Liver (tissue), 3 donors: ENCODE measurements at regions not wholly inside any gene's neighbourhood (a gene's known extent, or its start where the extent isn't known, plus 50 kb on each side); places are given as distances from the start of the nearest gene placed in this dataset.

ENCODE experiments used
- FOXA1 ChIP-seq: IDR thresholded peaks from 2 replicates; pipeline ENCODE4 v1.6.1; 2016; ENCODE audit warnings: antibody characterized with exemption
- GABPA ChIP-seq, 2 donors: IDR thresholded peaks in 1 of 2; conservative IDR thresholded peaks in 1 of 2; 2 replicates each; pipeline ENCODE4 v1.6.1; 2016; ENCODE audit warnings: antibody characterized with exemption in 2 of 2, mild to moderate bottlenecking in 1 of 2, moderate library complexity in 1 of 2
- JUND ChIP-seq, 2 donors: IDR thresholded peaks; 2 replicates each; pipeline ENCODE4 v1.6.1; 2016; ENCODE audit warnings: antibody characterized with exemption in 2 of 2
- RAD21 ChIP-seq, 2 donors: IDR thresholded peaks; 2 replicates each; pipeline ENCODE4 v1.6.1; 2016; ENCODE audit warnings: antibody characterized with exemption in 2 of 2, mild to moderate bottlenecking in 2 of 2
- RXRA ChIP-seq, 2 donors: IDR thresholded peaks; 2 replicates each; pipeline ENCODE4 v1.6.1; 2017 to 2018; ENCODE audit warnings: antibody characterized with exemption in 2 of 2, mild to moderate bottlenecking in 1 of 2
- TAF1 ChIP-seq: conservative IDR thresholded peaks from 2 replicates; pipeline ENCODE4 v1.6.1; 2016; ENCODE audit warnings: antibody characterized with exemption, mild to moderate bottlenecking
- YY1 ChIP-seq: IDR thresholded peaks from 2 replicates; pipeline ENCODE4 v1.6.1; 2016; ENCODE audit warnings: antibody characterized with exemption, mild to moderate bottlenecking
- TF ChIP-seq, protein P1 (sequence below): fragments of 150-350 bp; IDR thresholded peaks from 2 replicates; pipeline ENCODE4 v1.5.1; 2017; ENCODE audit warnings: improper control_type of control experiment, low read depth, low read length; ENCODE audit not compliant: missing input control
- TF ChIP-seq, protein P2 (sequence below): IDR thresholded peaks from 2 replicates; pipeline ENCODE4 v1.6.1; 2016; ENCODE audit warnings: antibody characterized with exemption, mild to moderate bottlenecking
- TF ChIP-seq, protein P3 (sequence below): IDR thresholded peaks from 2 replicates; pipeline ENCODE4 v1.6.1; 2016; ENCODE audit warnings: antibody characterized with exemption
- TF ChIP-seq, protein P4 (sequence below): IDR thresholded peaks from 2 replicates; pipeline ENCODE4 v1.6.1; 2016; ENCODE audit warnings: antibody characterized with exemption
- donor health status: healthy.
- donor health status: healthy.

DNA sequence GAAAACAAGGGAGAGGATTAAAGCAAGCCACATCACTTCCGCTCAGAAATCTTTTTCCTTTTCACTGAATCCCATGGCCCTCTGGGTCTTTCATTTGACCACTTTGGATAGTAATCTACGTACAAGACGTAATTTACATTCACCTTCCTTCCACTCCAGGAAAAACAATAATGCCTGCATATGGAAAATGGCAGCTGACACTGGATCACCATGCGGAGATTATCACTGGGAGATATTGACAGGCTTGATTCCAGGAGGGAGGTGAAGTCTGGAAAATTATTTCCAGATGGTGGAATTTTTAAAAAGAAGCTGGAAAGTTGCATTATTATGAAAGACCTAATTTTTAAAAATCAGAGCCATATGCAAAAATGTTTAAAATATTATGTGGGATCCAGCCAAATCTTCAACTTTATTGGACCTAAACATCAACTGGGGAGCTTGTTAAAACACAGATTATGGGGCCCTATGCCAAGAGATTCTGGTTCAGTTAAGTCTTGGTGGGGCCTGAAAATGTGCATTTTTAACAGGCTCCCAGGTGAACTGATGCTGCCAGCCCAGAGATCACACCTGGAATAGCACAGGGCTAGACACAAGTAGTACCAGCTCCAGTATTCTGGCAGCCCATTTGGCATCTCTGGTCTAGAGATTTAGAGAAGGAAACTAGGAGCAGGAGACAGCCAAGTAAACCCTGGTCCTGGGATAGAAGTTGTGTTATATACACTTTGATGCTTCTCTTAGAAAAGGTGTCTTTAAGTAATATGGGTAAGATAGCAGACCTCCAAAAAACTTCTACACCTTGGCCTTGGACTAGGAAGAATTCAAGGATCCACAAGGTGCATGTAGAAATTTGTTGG is 290.3 kb upstream of the LDB2 start:
- TF ChIP-seq, protein P1, sequence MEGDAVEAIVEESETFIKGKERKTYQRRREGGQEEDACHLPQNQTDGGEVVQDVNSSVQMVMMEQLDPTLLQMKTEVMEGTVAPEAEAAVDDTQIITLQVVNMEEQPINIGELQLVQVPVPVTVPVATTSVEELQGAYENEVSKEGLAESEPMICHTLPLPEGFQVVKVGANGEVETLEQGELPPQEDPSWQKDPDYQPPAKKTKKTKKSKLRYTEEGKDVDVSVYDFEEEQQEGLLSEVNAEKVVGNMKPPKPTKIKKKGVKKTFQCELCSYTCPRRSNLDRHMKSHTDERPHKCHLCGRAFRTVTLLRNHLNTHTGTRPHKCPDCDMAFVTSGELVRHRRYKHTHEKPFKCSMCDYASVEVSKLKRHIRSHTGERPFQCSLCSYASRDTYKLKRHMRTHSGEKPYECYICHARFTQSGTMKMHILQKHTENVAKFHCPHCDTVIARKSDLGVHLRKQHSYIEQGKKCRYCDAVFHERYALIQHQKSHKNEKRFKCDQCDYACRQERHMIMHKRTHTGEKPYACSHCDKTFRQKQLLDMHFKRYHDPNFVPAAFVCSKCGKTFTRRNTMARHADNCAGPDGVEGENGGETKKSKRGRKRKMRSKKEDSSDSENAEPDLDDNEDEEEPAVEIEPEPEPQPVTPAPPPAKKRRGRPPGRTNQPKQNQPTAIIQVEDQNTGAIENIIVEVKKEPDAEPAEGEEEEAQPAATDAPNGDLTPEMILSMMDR, result no peak
- no peak for TF ChIP-seq RAD21 (IDR thresholded peaks at IDR 0.05)
- TF ChIP-seq, protein P2, sequence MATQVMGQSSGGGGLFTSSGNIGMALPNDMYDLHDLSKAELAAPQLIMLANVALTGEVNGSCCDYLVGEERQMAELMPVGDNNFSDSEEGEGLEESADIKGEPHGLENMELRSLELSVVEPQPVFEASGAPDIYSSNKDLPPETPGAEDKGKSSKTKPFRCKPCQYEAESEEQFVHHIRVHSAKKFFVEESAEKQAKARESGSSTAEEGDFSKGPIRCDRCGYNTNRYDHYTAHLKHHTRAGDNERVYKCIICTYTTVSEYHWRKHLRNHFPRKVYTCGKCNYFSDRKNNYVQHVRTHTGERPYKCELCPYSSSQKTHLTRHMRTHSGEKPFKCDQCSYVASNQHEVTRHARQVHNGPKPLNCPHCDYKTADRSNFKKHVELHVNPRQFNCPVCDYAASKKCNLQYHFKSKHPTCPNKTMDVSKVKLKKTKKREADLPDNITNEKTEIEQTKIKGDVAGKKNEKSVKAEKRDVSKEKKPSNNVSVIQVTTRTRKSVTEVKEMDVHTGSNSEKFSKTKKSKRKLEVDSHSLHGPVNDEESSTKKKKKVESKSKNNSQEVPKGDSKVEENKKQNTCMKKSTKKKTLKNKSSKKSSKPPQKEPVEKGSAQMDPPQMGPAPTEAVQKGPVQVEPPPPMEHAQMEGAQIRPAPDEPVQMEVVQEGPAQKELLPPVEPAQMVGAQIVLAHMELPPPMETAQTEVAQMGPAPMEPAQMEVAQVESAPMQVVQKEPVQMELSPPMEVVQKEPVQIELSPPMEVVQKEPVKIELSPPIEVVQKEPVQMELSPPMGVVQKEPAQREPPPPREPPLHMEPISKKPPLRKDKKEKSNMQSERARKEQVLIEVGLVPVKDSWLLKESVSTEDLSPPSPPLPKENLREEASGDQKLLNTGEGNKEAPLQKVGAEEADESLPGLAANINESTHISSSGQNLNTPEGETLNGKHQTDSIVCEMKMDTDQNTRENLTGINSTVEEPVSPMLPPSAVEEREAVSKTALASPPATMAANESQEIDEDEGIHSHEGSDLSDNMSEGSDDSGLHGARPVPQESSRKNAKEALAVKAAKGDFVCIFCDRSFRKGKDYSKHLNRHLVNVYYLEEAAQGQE, result no peak
- TF ChIP-seq GABPA (IDR thresholded peaks at IDR 0.05 in 1 of 2, conservative IDR thresholded peaks at IDR 0.05 in 1 of 2), result no peak
- TF ChIP-seq, protein P3, sequence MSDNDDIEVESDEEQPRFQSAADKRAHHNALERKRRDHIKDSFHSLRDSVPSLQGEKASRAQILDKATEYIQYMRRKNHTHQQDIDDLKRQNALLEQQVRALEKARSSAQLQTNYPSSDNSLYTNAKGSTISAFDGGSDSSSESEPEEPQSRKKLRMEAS, result no peak
- TF ChIP-seq JUND (IDR thresholded peaks at IDR 0.05), result no peak
- TF ChIP-seq FOXA1, result no peak
- TF ChIP-seq RXRA (IDR thresholded peaks at IDR 0.05), result no peak
- TF ChIP-seq, protein P4, sequence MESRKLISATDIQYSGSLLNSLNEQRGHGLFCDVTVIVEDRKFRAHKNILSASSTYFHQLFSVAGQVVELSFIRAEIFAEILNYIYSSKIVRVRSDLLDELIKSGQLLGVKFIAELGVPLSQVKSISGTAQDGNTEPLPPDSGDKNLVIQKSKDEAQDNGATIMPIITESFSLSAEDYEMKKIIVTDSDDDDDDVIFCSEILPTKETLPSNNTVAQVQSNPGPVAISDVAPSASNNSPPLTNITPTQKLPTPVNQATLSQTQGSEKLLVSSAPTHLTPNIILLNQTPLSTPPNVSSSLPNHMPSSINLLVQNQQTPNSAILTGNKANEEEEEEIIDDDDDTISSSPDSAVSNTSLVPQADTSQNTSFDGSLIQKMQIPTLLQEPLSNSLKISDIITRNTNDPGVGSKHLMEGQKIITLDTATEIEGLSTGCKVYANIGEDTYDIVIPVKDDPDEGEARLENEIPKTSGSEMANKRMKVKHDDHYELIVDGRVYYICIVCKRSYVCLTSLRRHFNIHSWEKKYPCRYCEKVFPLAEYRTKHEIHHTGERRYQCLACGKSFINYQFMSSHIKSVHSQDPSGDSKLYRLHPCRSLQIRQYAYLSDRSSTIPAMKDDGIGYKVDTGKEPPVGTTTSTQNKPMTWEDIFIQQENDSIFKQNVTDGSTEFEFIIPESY, result no peak
- TF ChIP-seq YY1, result no peak
- TF ChIP-seq TAF1, result no peak
